T-cell (primary cell): ENCODE measurements at regions not wholly inside any gene's neighbourhood (a gene's known extent, or its start where the extent isn't known, plus 50 kb on each side); places are given as distances from the start of the nearest gene placed in this dataset.

ENCODE experiments used
- ATAC-seq, 4 experiments: fragments of 200-7000 bp in 3 of 4; fragments of 150-1000 bp in 1 of 4; cut with Tn5 transposase; replicated peaks in 1 of 4; 1 replicate in 3 of 4; 2 replicates in 1 of 4; pipeline ENCODE4 v1.10.0; 2021; ENCODE audit warnings: moderate library complexity in 3 of 4, mild to moderate bottlenecking in 2 of 4, moderate number of reproducible peaks in 1 of 4
- CTCF ChIA-PET, 2 donors: fragments of 300-600 bp; sonication (Branson Sonifier 250); formaldehyde crosslinking; loops; one replicate each; lab custom pipeline; 2022; ENCODE audit warnings: antibody characterized with exemption in 2 of 2; lab: Charles Lee
- POLR2A ChIA-PET, 2 donors: fragments of 300-600 bp; sonication (Branson Sonifier 250); formaldehyde crosslinking; loops; one replicate each; lab custom pipeline; 2022; ENCODE audit warnings: antibody characterized with exemption in 2 of 2; lab: Charles Lee
- DNase-seq, 35 experiments: peaks; one replicate each; pipeline versions ENCODE4 v3.0.0 to v3.0.0-alpha.2; 2013 to 2023
- H3K27ac ChIP-seq: one replicate; pipeline ENCODE4 v1.5.1; 2013; ENCODE audit warnings: low read length
- H3K27me3 ChIP-seq, 2 experiments: replicated peaks in 1 of 2; 1 replicate in 1 of 2; 2 replicates in 1 of 2; pipeline versions ENCODE4 v1.6.1 to v1.7.0; 2013; ENCODE audit warnings: low read length in 1 of 2, mixed read lengths in 1 of 2; ENCODE audit not compliant: control insufficient read depth in 2 of 2, insufficient read depth in 2 of 2; ENCODE audit errors: extremely low read depth in 1 of 2
- H3K36me3 ChIP-seq, 2 donors: 1 replicate in 1 of 2; 2 replicates in 1 of 2; pipeline versions ENCODE4 v1.6.1 to v1.7.0; 2013; ENCODE audit warnings: low read length in 1 of 2; ENCODE audit not compliant: control insufficient read depth in 2 of 2, insufficient read depth in 1 of 2; ENCODE audit errors: extremely low read depth in 1 of 2
- H3K4me1 ChIP-seq, 2 experiments: 1 replicate in 1 of 2; 2 replicates in 1 of 2; pipeline versions ENCODE4 v1.6.1 to v1.7.0; 2013; ENCODE audit warnings: low read length in 2 of 2, mixed read lengths in 1 of 2; ENCODE audit not compliant: insufficient read depth in 2 of 2, control insufficient read depth in 1 of 2; ENCODE audit errors: extremely low read depth in 1 of 2
- H3K4me3 ChIP-seq, 2 donors: 1 replicate in 1 of 2; 2 replicates in 1 of 2; pipeline versions ENCODE4 v1.5.1 to v1.7.0; 2013; ENCODE audit warnings: mild to moderate bottlenecking in 2 of 2, low read length in 1 of 2, moderate library complexity in 1 of 2; ENCODE audit not compliant: control insufficient read depth in 1 of 2; ENCODE audit errors: extremely low read depth in 1 of 2
- H3K9me3 ChIP-seq: 2 replicates; pipeline ENCODE4 v1.7.0; 2013
- H3K27ac Mint-ChIP-seq, 2 donors: one replicate each; pipeline ENCODE4 v1.8.0; 2020 to 2021; ENCODE audit warnings: mild to moderate bottlenecking in 2 of 2, mixed read lengths in 2 of 2
- H3K27me3 Mint-ChIP-seq, 2 donors: one replicate each; pipeline ENCODE4 v1.8.0; 2021 to 2022; ENCODE audit warnings: mixed read lengths in 2 of 2
- H3K36me3 Mint-ChIP-seq: one replicate; pipeline ENCODE4 v1.8.0; 2021; ENCODE audit warnings: mixed read lengths
- H3K4me1 Mint-ChIP-seq, 3 donors: one replicate each; pipeline ENCODE4 v1.8.0; 2020 to 2022; ENCODE audit warnings: mixed read lengths in 3 of 3, mild to moderate bottlenecking in 1 of 3
- H3K4me3 Mint-ChIP-seq, 3 donors: one replicate each; pipeline ENCODE4 v1.8.0; 2020 to 2022; ENCODE audit warnings: mild to moderate bottlenecking in 3 of 3, mixed read lengths in 3 of 3, moderate library complexity in 3 of 3
- H3K9me3 Mint-ChIP-seq, 3 donors: one replicate each; pipeline ENCODE4 v1.8.0; 2020 to 2022; ENCODE audit warnings: mixed read lengths in 3 of 3
- WGBS: methylation state at CpG from one replicate; pipeline ENCODE4 v1.1.5; 2013; ENCODE audit warnings: missing lambda C conversion rate; ENCODE audit not compliant: insufficient coverage; 5-methylcytosine and 5-hydroxymethylcytosine counted together

- Mint-ChIP-seq H3K4me3 (no peak overlapping the region), H3K9me3 (no peaks in the 10 kb centered on the region), H3K27ac (no peak overlapping the region), H3K4me1 (no peaks in the 10 kb centered on the region), H3K27me3 (no peaks in the 10 kb centered on the region), H3K36me3 (no peaks in the 10 kb centered on the region)
- ChIA-PET POLR2A (no interaction called here), CTCF (interaction anchor here in 1 of 2 donors (0.6 kb wide), 1 partner anchor 227 kb away, joined by 4 read pairs; no protein-coding TSS in a partner anchor)
- WGBS: 68% methylated on average over 4 of the region's 7 CpGs
- no peaks in the 10 kb centered on the region for H3K36me3 ChIP-seq
- H3K27ac ChIP-seq: no peak overlapping the region
- no peak for ATAC-seq
- H3K9me3 ChIP-seq: no peaks in the 10 kb centered on the region
- no peak overlapping the region for H3K4me3 ChIP-seq
- no peaks in the 10 kb centered on the region for H3K4me1 ChIP-seq
- DNase-seq: no peak
- H3K27me3 ChIP-seq: peaks cover 0 to 8% of the 10 kb centered on the region in 2 experiments
These were observed 202.3 kb downstream of the RAB11FIP4 start for GRCh38 chr17:31593806-31594205.

GRCh38 chr17:31591924-31592323, 200.4 kb downstream of the RAB11FIP4 start:
- Histone ChIP-seq H3K27ac (no peak overlapping the region), H3K27me3 (peaks cover 0 to 6% of the 10 kb centered on the region in 2 experiments), H3K36me3 (no peaks in the 10 kb centered on the region), H3K9me3 (no peaks in the 10 kb centered on the region), H3K4me3 (no peak overlapping the region), H3K4me1 (no peaks in the 10 kb centered on the region)
- H3K27ac Mint-ChIP-seq: no peak overlapping the region
- ATAC-seq (no peak), DNase-seq (no peak)
- ChIA-PET CTCF (no interaction called here), POLR2A (no interaction called here)
- H3K4me1 Mint-ChIP-seq: no peaks in the 10 kb centered on the region
- no peaks in the 10 kb centered on the region for H3K9me3 Mint-ChIP-seq
- H3K27me3 Mint-ChIP-seq: no peaks in the 10 kb centered on the region
- WGBS: 100% methylated on average over 2 of the region's 2 CpGs
- H3K4me3 Mint-ChIP-seq: no peak overlapping the region
- no peaks in the 10 kb centered on the region for H3K36me3 Mint-ChIP-seq

GRCh38 chr17:31588512-31588911, 197.0 kb downstream of the RAB11FIP4 start:
- no peaks in the 10 kb centered on the region for H3K27me3 Mint-ChIP-seq
- no peaks in the 10 kb centered on the region for H3K9me3 Mint-ChIP-seq
- ATAC-seq (no peak), DNase-seq (no peak)
- no peak overlapping the region for H3K4me3 Mint-ChIP-seq
- Histone ChIP-seq H3K36me3 (no peaks in the 10 kb centered on the region), H3K4me3 (no peak overlapping the region), H3K9me3 (no peaks in the 10 kb centered on the region), H3K27me3 (peaks cover 0 to 9% of the 10 kb centered on the region in 2 experiments), H3K27ac (no peak overlapping the region), H3K4me1 (no peaks in the 10 kb centered on the region)
- no peaks in the 10 kb centered on the region for H3K4me1 Mint-ChIP-seq
- WGBS: 95% methylated on average over 2 of the region's 4 CpGs
- no peak overlapping the region for H3K27ac Mint-ChIP-seq
- ChIA-PET CTCF (no interaction called here), POLR2A (no interaction called here)
- no peaks in the 10 kb centered on the region for H3K36me3 Mint-ChIP-seq

- Histone ChIP-seq H3K9me3 (no peaks in the 10 kb centered on the region), H3K4me3 (no peak overlapping the region), H3K36me3 (no peaks in the 10 kb centered on the region), H3K4me1 (no peaks in the 10 kb centered on the region), H3K27ac (no peak overlapping the region), H3K27me3 (peaks cover 0 to 9% of the 10 kb centered on the region in 2 experiments)
- H3K9me3 Mint-ChIP-seq: no peaks in the 10 kb centered on the region
- ATAC-seq (no peak), DNase-seq (no peak)
- no peak overlapping the region for H3K27ac Mint-ChIP-seq
- no peaks in the 10 kb centered on the region for H3K4me1 Mint-ChIP-seq
- H3K36me3 Mint-ChIP-seq: no peaks in the 10 kb centered on the region
- H3K27me3 Mint-ChIP-seq: no peaks in the 10 kb centered on the region
- ChIA-PET CTCF (no interaction called here), POLR2A (no interaction called here)
- WGBS: 93% methylated on average over 3 of the region's 5 CpGs
- no peak overlapping the region for H3K4me3 Mint-ChIP-seq
These were observed 196.6 kb downstream of the RAB11FIP4 start for GRCh38 chr17:31588034-31588433.
